Epidermal melanocyte (primary cell): ENCODE measurements at regions not wholly inside any gene's neighbourhood (a gene's known extent, or its start where the extent isn't known, plus 50 kb on each side); places are given as distances from the start of the nearest gene placed in this dataset.

Experiments
- DNase-seq: peaks from one replicate; pipeline ENCODE4 v3.0.0; 2011; ENCODE audit warnings: low spot score; ENCODE audit not compliant: insufficient read length

DNA sequence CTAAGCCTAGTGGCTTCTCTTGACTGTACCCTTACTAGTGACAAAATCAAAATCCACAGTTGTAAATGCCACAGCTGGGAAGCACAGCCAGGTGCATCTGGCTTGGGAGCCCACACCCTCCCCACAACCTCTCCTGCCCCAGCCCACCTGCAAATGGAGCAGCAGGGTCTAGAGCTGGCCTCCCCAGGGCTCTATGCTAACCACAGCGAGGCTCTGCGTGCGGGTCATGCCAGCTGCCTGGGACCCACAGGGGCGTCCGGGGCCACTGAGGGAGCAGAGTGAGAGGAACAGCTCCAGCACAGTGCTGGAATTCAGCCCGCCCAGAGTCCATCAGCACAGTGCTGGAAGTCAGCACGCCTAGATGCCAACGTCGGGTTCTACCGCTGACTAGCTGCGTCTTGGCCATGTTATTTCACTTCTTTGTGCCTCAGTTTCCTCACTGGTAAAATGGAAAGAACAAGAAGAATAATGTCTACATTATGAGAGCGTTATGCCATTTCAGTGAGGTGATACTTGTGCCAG is 109.1 kb upstream of the ID2 start:
- no peak for DNase-seq

DNA sequence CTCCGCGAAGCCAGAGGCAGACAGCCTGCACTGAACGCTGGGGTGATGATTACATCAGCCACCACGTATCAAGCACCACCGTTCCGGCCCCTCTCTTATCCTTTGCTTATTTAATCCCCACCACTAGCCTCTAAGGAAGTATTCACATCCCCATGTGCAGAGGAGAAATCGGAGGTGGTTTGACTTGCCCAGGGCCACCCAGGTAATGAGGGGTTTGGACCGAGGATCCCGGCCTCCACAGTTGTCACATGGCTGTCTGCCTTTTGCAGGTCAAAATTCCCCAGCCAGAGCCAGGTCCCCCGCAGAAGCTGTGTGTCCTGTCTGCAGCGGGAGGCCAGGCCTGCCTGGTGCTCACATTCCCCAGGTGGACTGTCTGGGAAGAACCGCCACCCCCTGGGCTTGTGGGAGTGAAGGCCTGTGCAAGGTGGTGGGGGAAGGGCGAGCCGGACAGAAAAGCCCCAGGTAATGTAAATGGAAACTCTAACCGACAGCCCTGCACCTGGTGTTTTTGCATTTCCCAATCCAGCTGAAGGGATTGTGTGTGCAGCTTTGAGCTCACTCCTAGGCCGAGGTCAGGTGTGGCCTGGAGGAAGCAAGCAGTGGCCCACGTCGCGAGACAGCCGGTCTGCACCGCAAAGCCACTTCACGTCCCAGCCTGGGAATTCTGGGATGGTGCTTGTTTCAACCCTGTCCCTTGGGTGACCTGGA is 108.5 kb upstream of the ID2 start:
- no peak for DNase-seq

DNA sequence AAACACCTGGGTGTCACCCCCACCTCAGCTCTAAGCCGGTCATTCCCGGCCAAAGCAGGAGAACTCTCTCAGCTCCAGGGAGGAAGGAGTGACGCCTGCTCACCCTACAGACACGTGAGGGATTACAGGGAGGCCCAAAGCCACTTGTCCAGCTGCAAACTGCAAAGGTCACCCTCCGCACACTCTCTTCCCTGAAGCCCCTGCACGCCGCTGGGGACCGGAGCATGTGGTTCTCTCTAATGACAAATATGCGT is 108.0 kb upstream of the ID2 start:
- no peak for DNase-seq

DNA sequence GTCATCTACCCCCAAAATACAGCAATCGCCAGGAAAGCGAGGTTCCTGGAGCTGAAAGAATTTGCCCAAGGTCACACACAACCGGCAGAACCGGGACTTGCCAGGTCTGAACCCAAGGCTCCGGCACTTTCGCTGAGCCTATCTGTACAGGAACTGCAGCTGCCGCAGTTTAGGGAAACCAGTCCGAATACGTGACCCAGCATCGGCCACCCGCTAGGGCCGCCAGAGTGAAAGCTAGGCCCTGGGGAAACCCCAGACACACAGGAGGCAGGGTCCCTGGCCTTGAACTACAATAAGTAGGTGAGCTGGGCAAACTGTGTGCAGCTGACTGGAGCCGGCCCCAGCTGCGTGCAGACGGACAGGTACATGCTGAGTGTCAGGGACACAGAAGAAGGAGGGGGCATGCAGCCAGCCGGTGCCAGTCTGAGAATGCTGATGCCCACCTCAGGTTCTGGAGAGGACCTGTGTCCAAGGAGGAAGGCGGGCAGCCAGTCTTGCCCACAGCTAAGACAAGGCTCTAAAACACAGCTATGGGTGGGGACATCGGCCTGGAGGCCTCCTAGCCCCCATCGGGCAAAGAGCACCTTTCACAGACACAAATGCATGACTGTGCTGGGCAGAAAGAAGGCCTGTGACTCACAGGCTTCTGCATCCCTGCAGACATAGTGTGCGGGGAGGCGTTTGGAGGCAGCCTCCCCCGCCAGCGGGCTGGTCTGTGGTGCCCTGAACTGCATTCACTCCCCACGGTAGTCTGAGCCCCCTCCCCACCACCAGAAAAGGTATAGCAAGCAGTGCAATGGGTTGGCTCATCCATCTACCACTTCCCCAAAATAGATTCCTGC is 107.4 kb upstream of the ID2 start:
- DNase-seq = no peak

- no peak for DNase-seq
These were observed 106.6 kb upstream of the ID2 start for GRCh38 chr2:8575038-8575833.

- no peak for DNase-seq
These were observed 105.9 kb upstream of the ID2 start for GRCh38 chr2:8575834-8576423.

- DNase-seq = no peak
These were observed 105.2 kb upstream of the ID2 start for GRCh38 chr2:8576525-8577167.

- DNase-seq = no peak
These were observed 104.3 kb upstream of the ID2 start for GRCh38 chr2:8577573-8577972.

GRCh38 chr2:8578335-8579244 is 103.3 kb upstream of the ID2 start:
- no peak for DNase-seq

DNA sequence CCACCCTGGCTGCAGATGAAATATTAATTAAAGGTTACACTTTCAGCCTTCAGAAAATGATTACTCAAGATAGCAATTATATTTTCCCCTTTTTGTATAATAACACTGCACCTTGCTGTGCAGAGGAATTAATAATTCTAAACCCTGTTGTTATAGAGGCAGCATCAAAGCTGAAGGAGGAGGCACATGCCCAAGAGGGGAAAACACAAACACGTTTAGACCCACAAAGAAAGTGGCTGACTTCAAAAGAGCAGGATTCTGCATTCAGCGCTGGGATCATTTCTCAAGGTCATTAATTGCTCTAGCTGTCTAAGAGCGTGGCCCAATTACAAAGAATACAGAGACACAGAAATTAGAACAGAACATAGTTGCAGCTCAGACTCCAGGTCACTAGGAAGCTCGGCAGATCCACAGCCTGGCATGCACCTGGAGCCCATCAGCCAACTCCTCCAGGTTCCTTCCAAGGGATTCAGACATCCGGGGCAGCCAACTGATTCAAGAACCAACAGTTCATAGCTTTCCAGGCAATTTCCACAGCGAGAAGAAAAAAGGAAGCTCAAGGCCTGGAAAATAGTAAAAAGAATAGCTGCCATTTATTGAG is 102.3 kb upstream of the ID2 start:
- DNase-seq = no peak

- DNase-seq = no peak
These were observed 101.3 kb upstream of the ID2 start for GRCh38 chr2:8580316-8581233.

DNA sequence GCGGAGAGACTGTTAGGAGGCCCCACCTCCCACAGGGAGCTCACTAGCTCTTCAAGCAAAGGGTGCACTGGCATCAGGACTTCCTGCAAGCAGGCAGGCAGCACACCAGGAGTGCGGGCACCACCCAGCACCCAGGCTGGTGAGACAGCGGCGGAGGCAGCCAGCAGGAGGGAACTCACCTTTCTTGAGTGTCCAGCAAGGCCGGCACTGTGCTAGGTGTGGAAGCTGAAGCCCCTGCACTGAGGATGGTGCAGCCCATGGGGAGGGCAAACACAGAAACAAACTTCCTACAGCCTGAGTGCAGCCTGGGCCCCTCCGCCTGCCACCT is 100.7 kb upstream of the ID2 start:
- DNase-seq = no peak

GRCh38 chr2:8581601-8582041 is 100.2 kb upstream of the ID2 start:
- DNase-seq = no peak

GRCh38 chr2:8582191-8582590 is 99.7 kb upstream of the ID2 start:
- no peak for DNase-seq

DNA sequence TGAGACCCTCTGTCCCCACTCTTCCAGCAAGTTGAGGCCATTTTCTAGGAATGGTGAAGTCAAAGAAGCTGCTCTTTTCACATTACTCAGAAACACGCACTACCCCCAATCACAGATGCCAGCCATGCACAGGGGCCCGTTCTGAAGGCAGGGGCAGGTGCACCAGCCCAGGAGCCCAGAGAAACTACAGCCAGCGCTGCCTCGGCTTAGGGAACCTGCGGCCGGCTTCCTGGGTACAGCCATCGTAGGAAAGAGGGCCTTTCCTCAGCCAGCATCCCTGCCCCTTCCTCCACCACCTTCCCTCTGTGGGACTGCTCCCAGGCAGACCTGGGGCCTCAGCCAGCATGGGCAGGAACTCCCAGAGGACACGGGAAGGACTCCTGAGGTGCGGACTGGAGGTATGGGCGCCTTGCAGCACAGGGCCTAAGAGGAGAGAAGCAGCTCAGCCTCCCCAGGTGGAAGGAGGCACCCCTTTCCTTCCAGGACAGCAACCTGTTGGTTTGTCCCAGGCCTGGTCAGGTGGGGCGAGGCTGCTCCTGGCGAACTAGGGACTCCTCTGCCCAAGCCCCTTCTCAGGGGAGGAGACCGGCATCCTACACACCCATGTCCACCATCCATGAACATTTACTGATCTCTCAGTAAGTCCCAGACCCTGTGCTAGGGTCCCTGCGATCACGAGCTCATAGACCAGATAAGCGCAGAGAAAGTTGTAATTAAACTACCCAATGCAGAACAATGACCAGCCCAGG is 99.0 kb upstream of the ID2 start:
- no peak for DNase-seq

DNA sequence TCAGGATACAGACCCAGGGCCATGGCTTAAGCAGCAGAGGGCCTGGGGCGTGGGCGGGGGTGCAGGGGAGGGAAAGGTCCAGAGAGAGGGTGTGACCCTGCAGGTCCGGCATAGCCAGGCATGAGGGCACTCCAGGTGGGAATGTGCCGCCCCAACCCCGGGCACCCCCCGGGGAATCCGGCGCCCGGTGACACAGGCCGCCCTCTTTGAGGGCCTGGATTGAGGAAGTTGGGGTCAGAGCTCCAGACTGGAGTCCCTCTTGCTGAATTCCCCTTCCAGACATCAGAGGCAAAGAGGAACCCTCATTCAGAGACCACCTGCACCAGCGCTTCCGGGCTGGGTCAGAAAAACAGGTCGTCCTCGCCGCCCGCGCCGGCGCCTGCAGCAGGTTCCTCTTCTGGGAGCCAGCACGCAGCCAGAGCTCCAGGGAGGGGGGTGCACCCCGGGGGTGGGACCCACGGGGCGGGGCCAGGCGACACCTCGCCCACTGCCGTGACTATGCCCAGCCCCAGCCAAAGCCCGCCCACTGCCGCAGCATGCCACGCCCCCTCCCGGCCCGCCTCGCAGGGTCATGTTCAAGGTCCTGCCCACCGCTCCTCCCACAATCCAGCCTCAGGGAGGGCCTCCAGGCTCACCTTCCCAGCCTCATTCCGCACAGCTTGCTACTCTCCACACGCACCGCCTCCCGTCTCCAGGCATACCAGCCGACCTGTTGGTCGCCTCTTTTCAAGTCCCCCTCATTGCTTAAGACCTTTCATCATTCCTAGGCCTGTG is 98.3 kb upstream of the ID2 start:
- no peak for DNase-seq
